ENCODE measurements at regions not wholly inside any gene's neighbourhood (a gene's known extent, or its start where the extent isn't known, plus 50 kb on each side); places are given as distances from the start of the nearest gene placed in this dataset.

GRCh38 chr5:168104811-168105481 lies 186.5 kb upstream of the WWC1 start:
- FAIRE-seq: no peak
- DNase-seq (ENCODE audit: low spot score in 2 of 2): no peak

- no peak for DNase-seq (ENCODE audit: low spot score in 2 of 2)
- FAIRE-seq: no peak
Measured at GRCh38 chr5:168106008-168106761, 185.3 kb upstream of the WWC1 start.

GRCh38 chr5:168109441-168109840 lies 182.0 kb upstream of the WWC1 start:
- DNase-seq (ENCODE audit: low spot score in 2 of 2) (no peak), FAIRE-seq (no peak)

GRCh38 chr5:168110384-168110783 lies 181.1 kb upstream of the WWC1 start:
- FAIRE-seq: no peak

GRCh38 chr5:168110870-168111832 lies 180.3 kb upstream of the WWC1 start:
- FAIRE-seq (no peak), DNase-seq (ENCODE audit: low spot score in 2 of 2) (no peak)

More at GRCh38 chr5:168110384-168110783, 181.1 kb upstream of the WWC1 start:
- no peak for DNase-seq (ENCODE audit: low spot score in 2 of 2)

GRCh38 chr5:168114444-168115017 lies 176.9 kb upstream of the WWC1 start:
- FAIRE-seq: no peak

GRCh38 chr5:168117469-168117868 lies 174.0 kb upstream of the WWC1 start:
- no peak for DNase-seq (ENCODE audit: low spot score in 2 of 2)
- FAIRE-seq: no peak

More at GRCh38 chr5:168114444-168115017, 176.9 kb upstream of the WWC1 start:
- no peak for DNase-seq (ENCODE audit: low spot score in 2 of 2)

- FAIRE-seq (no peak), DNase-seq (ENCODE audit: low spot score in 2 of 2) (no peak)
Measured at GRCh38 chr5:168118042-168118668, 173.3 kb upstream of the WWC1 start.

GRCh38 chr5:168120401-168121137 lies 170.9 kb upstream of the WWC1 start:
- FAIRE-seq (no peak), DNase-seq (ENCODE audit: low spot score in 2 of 2) (no peak)

GRCh38 chr5:168121138-168121494 lies 170.3 kb upstream of the WWC1 start:
- FAIRE-seq (no peak), DNase-seq (ENCODE audit: low spot score in 2 of 2) (no peak)

GRCh38 chr5:168123631-168124528 lies 167.6 kb upstream of the WWC1 start:
- FAIRE-seq (no peak), DNase-seq (ENCODE audit: low spot score in 2 of 2) (no peak)

GRCh38 chr5:168125445-168126199 lies 165.8 kb upstream of the WWC1 start:
- DNase-seq (ENCODE audit: low spot score in 2 of 2) (no peak), FAIRE-seq (no peak)

GRCh38 chr5:168126606-168127005 lies 164.8 kb upstream of the WWC1 start:
- no peak for DNase-seq (ENCODE audit: low spot score in 2 of 2)
- FAIRE-seq: no peak

- DNase-seq (ENCODE audit: low spot score in 2 of 2) (no peak), FAIRE-seq (no peak)
Measured at GRCh38 chr5:168128111-168128510, 163.3 kb upstream of the WWC1 start.

GRCh38 chr5:168128557-168128956 lies 162.9 kb upstream of the WWC1 start:
- FAIRE-seq: no peak
- no peak for DNase-seq (ENCODE audit: low spot score in 2 of 2)

- FAIRE-seq: no peak
Measured at GRCh38 chr5:168131519-168131918, 159.9 kb upstream of the WWC1 start.

GRCh38 chr5:168132241-168132641 lies 159.2 kb upstream of the WWC1 start:
- DNase-seq (ENCODE audit: low spot score in 2 of 2) (no peak), FAIRE-seq (no peak)

More at GRCh38 chr5:168131519-168131918, 159.9 kb upstream of the WWC1 start:
- DNase-seq (ENCODE audit: low spot score in 2 of 2): no peak

- FAIRE-seq (no peak), DNase-seq (ENCODE audit: low spot score in 2 of 2) (no peak)
Measured at GRCh38 chr5:168135897-168136296, 155.5 kb upstream of the WWC1 start.

Data from frontal cortex (tissue), 3 donors.